ENCODE measurements at regions not wholly inside any gene's neighbourhood (a gene's known extent, or its start where the extent isn't known, plus 50 kb on each side); places are given as distances from the start of the nearest gene placed in this dataset.
"Not testable (repeated sequence)": the region's sequence is repeated elsewhere in the genome, so short reads cannot be mapped to it uniquely, and the experiment has no call there.

DNA sequence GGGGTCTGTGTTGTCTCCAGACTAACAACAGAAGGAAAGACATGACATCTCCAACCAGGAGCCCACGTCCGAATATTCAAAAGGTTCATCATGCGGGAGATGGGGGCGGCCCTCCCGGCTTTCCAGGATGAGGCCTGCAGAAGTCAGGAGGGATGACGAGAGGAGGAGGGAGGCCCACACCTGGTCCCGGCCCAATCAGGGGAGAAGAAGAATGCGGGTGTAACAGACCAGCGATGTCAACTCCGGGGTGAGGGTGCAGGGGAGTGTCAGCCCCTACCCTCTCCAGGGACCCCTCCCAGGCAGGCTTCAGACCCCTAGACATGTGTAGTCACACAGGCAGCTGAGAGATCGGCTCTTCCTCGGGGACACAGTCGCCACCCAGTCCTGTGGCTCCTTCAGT lies 275.3 kb upstream of the ZNF507 start:
- Histone ChIP-seq H4K20me1 (ENCODE audit: insufficient read depth, low read length) (no peaks in the 10 kb centered on the region), H3K4me1 (ENCODE audit: low read length) (no peaks in the 10 kb centered on the region), H3K27me3 (replicated peaks; ENCODE audit: insufficient read depth, low read length) (peaks cover 62% of the 10 kb centered on the region), H3K4me2 (ENCODE audit: low read depth, low read length) (no peak overlapping the region), H3K79me2 (ENCODE audit: low read length) (no peaks in the 10 kb centered on the region), H3K9ac (ENCODE audit: low read length) (no peak overlapping the region), H3K27ac (ENCODE audit: low read length) (no peak overlapping the region), H3K36me3 (replicated peaks; ENCODE audit: insufficient read depth, low read length) (no peaks in the 10 kb centered on the region), H3K9me3 (replicated peaks; ENCODE audit: insufficient read depth, low read length) (no peaks in the 10 kb centered on the region), H2AFZ (ENCODE audit: low read length) (no peak overlapping the region), H3F3A (ENCODE audit: insufficient read depth, low read length) (no peaks in the 10 kb centered on the region), H3K9me2 (replicated peaks; ENCODE audit: insufficient read depth, low read length) (no peaks in the 10 kb centered on the region), H3K4me3 (ENCODE audit: low read length) (no peak overlapping the region)
- DNase-seq = no peak
- TF ChIP-seq EZH2phosphoT487 (IDR thresholded peaks at IDR 0.05; ENCODE audit: low read length) (no peak), EZH2 (optimal IDR thresholded peaks at IDR 0.05; ENCODE audit: low read depth, low read length) (no peak)
- TF ChIP-seq, protein P1, sequence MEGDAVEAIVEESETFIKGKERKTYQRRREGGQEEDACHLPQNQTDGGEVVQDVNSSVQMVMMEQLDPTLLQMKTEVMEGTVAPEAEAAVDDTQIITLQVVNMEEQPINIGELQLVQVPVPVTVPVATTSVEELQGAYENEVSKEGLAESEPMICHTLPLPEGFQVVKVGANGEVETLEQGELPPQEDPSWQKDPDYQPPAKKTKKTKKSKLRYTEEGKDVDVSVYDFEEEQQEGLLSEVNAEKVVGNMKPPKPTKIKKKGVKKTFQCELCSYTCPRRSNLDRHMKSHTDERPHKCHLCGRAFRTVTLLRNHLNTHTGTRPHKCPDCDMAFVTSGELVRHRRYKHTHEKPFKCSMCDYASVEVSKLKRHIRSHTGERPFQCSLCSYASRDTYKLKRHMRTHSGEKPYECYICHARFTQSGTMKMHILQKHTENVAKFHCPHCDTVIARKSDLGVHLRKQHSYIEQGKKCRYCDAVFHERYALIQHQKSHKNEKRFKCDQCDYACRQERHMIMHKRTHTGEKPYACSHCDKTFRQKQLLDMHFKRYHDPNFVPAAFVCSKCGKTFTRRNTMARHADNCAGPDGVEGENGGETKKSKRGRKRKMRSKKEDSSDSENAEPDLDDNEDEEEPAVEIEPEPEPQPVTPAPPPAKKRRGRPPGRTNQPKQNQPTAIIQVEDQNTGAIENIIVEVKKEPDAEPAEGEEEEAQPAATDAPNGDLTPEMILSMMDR (IDR thresholded peaks at IDR 0.05; ENCODE audit: low read length) = no peak

DNA sequence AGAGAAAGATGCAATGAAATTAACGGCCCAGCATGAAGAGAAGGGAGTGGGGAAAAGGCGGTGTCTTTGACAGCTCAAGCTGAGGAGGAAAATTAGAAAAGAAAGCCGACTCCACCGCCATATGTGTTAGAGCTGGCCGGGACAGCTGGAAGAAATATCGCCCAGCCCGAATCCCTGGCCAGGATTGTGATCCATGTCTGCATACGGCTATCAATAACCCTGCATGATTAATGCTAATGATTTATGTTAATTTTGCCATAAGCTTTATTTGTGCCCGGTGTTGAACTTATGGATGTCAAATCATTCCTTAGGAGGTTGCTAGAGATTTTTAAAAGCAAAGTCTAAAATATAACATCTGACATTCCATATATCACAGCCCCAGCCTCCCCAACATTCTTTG lies 263.4 kb upstream of the ZNF507 start:
- TF ChIP-seq EZH2phosphoT487 (IDR thresholded peaks at IDR 0.05; ENCODE audit: low read length) (no peak), EZH2 (optimal IDR thresholded peaks at IDR 0.05; ENCODE audit: low read depth, low read length) (no peak)
- TF ChIP-seq, protein P1 (IDR thresholded peaks at IDR 0.05; ENCODE audit: low read length) = no peak
- H3K27ac ChIP-seq (ENCODE audit: low read length) = no peak overlapping the region
- no peak overlapping the region for H3K9ac ChIP-seq (ENCODE audit: low read length)
- no peaks in the 10 kb centered on the region for H3K9me2 ChIP-seq (replicated peaks; ENCODE audit: insufficient read depth, low read length)
- H3F3A ChIP-seq (ENCODE audit: insufficient read depth, low read length) = no peaks in the 10 kb centered on the region
- H3K9me3 ChIP-seq (replicated peaks; ENCODE audit: insufficient read depth, low read length) = no peaks in the 10 kb centered on the region
- H2AFZ ChIP-seq (ENCODE audit: low read length) = no peak overlapping the region
- peaks cover 29% of the 10 kb centered on the region for H3K27me3 ChIP-seq (replicated peaks; ENCODE audit: insufficient read depth, low read length)
- no peaks in the 10 kb centered on the region for H3K79me2 ChIP-seq (ENCODE audit: low read length)
- no peak for DNase-seq
- H4K20me1 ChIP-seq (ENCODE audit: insufficient read depth, low read length) = no peaks in the 10 kb centered on the region
- H3K4me2 ChIP-seq (ENCODE audit: low read depth, low read length) = no peak overlapping the region
- H3K4me3 ChIP-seq (ENCODE audit: low read length) = no peak overlapping the region
- no peaks in the 10 kb centered on the region for H3K4me1 ChIP-seq (ENCODE audit: low read length)
- H3K36me3 ChIP-seq (replicated peaks; ENCODE audit: insufficient read depth, low read length) = no peaks in the 10 kb centered on the region

DNA sequence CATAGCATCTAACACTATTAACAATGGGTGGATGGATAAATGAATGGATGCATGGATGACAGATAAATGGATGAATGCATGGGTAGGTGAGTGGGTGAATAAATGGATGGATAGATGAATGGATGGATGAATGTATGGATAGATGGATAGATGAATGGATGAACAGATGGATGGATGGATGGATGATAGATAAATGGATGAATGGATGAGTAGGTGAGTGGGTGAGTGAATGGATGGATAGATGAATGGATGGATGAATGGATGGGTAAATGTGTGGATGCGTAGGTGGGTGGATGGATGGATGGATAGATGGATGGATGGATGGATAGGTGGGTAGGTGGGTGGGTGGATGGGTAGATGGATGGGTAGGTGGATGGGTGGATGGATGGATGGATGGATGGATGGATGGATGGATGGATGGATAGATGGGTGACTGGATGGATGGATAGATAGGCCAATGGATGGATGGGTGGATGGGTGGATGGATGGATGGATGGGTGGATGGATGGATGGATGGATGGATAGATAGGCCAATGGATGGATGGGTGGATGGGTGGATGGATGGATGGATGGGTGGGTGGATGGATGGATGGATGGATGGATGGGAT lies 260.6 kb upstream of the ZNF507 start:
- H3K4me1 ChIP-seq (ENCODE audit: low read length); H3K27ac ChIP-seq (ENCODE audit: low read length); H3K9me3 ChIP-seq (replicated peaks; ENCODE audit: insufficient read depth, low read length); H4K20me1 ChIP-seq (ENCODE audit: insufficient read depth, low read length); H3K9me2 ChIP-seq (replicated peaks; ENCODE audit: insufficient read depth, low read length); H3K9ac ChIP-seq (ENCODE audit: low read length); DNase-seq; H2AFZ ChIP-seq (ENCODE audit: low read length); H3K36me3 ChIP-seq (replicated peaks; ENCODE audit: insufficient read depth, low read length); H3K79me2 ChIP-seq (ENCODE audit: low read length); H3K4me2 ChIP-seq (ENCODE audit: low read depth, low read length); H3F3A ChIP-seq (ENCODE audit: insufficient read depth, low read length); H3K4me3 ChIP-seq (ENCODE audit: low read length): not testable (repeated sequence)
- H3K27me3 ChIP-seq (replicated peaks; ENCODE audit: insufficient read depth, low read length) = peaks cover 27% of the 10 kb centered on the region

DNA sequence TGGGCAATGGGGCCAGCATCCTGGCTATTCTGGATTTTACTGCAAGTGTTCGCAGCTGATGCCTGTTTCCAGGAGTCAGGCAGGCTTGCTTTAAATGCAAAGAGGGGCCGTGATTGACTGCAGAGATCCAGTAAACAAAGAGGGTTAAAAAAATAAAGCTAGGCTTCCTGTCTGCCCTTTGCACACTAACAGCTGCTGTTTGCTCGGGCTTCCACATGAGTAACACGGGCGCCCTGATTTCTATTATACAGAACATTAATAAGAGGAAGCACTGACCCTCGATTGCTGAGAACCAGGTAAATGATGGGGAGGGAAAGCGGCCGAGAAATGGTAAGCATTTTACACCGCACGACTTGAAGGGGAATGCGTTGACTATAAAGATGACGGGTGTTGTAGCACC lies 254.2 kb upstream of the ZNF507 start:
- Histone ChIP-seq H3K27ac (ENCODE audit: low read length) (no peak overlapping the region), H4K20me1 (ENCODE audit: insufficient read depth, low read length) (no peaks in the 10 kb centered on the region), H3K9me2 (replicated peaks; ENCODE audit: insufficient read depth, low read length) (no peaks in the 10 kb centered on the region), H3K9ac (ENCODE audit: low read length) (no peak overlapping the region), H3K4me2 (ENCODE audit: low read depth, low read length) (no peak overlapping the region), H3F3A (ENCODE audit: insufficient read depth, low read length) (no peaks in the 10 kb centered on the region), H3K27me3 (replicated peaks; ENCODE audit: insufficient read depth, low read length) (peaks cover 17% of the 10 kb centered on the region), H3K4me3 (ENCODE audit: low read length) (no peak overlapping the region), H3K36me3 (replicated peaks; ENCODE audit: insufficient read depth, low read length) (no peaks in the 10 kb centered on the region), H3K79me2 (ENCODE audit: low read length) (no peaks in the 10 kb centered on the region), H3K4me1 (ENCODE audit: low read length) (no peaks in the 10 kb centered on the region), H2AFZ (ENCODE audit: low read length) (no peak overlapping the region), H3K9me3 (replicated peaks; ENCODE audit: insufficient read depth, low read length) (no peaks in the 10 kb centered on the region)
- TF ChIP-seq EZH2phosphoT487 (IDR thresholded peaks at IDR 0.05; ENCODE audit: low read length) (no peak), EZH2 (optimal IDR thresholded peaks at IDR 0.05; ENCODE audit: low read depth, low read length) (no peak)
- TF ChIP-seq, protein P1 (IDR thresholded peaks at IDR 0.05; ENCODE audit: low read length) = no peak
- no peak for DNase-seq

All from MM.1S (cell line).